Activated CD4-positive, alpha-beta T cell treated with anti-CD3 and anti-CD28 coated beads for 48 hours (primary cell): ENCODE measurements at regions not wholly inside any gene's neighbourhood (a gene's known extent, or its start where the extent isn't known, plus 50 kb on each side); places are given as distances from the start of the nearest gene placed in this dataset.
"Not testable (repeated sequence)": the region's sequence is repeated elsewhere in the genome, so short reads cannot be mapped to it uniquely, and the experiment has no call there.

Source experiments
- DNase-seq: peaks from one replicate; pipeline ENCODE4 v3.0.0-alpha.2; 2020

DNA sequence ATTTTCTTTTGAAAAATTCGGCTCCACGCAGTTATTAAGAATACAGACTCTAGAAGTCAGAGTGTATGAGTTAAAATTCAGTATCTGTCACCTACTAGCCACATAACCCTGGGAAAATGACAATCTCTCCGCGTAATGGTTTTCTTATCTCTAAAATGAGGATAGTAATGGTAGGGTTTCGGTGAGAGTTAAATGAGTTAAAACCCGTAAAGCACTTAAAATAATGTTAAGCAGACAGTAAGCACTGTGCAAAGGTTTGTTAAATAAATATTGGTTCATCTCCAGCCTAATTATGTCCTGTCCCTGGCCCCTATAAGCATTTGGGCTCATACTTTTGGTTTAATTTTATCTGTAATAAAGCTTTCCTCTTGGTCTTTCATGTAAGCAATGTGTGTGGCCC, 350.8 kb upstream of the GRIA3 start:
- no peak for DNase-seq

GRCh38 chrX:122835886-122836285, 348.2 kb upstream of the GRIA3 start:
- no peak for DNase-seq

DNA sequence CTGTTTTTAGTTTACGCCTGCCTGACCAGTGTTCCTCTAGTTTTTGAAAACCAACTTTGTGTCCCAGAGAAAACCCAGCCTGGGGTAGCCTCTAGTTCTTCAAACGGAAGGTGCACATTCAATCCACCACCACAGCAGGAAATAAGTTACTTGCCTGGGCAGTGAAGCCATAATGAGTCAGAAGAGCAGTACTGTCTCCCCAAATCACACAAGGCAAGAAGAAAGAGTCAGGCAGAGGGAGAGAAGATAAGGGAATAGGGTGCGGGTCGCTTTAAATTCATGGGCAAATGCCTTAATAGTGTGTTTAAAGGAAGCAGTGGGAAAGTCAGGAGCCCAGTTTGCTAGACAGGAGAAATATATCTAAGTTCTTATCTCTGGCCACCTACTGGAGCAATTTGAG, 333.8 kb upstream of the GRIA3 start:
- no peak for DNase-seq

DNA sequence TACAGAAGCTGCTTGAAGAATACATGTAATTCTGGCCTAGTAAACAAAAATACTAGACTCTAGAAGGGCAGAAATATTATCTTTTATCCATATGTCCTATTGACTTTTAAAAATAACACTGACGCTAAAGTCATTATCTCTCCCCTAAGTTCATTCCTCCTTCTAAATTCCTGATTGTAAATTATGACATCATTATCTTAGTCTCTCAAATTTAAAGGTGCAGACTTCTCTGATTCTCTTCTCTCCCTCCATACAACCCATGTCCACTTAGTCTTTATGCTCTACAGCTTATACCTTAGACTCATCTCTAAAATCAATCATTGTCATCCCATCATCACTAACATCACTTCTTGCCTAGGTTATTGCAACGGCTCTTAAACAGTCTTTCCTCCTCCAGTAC, 327.9 kb upstream of the GRIA3 start:
- DNase-seq: no peak

- no peak for DNase-seq
These were observed 326.3 kb upstream of the GRIA3 start for GRCh38 chrX:122857734-122858133.

DNA sequence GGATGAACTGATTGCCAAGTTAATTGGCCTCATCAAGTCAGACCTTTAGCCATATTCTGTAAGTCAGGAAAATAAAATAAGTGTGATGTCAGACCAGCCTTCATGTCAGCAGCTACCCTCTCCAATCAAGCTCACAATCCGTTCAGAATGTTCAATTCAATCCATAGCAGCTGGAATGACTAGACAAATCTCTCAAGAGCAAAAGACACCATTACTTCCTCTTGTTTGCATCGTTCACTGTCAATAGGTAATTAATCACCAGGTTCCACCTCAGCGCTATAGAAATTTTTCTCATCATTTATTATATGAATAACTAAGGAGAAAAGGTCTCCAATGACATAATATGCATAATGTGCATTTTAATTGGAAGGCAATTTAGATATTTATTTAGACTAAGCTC, 321.0 kb upstream of the GRIA3 start:
- DNase-seq: no peak

GRCh38 chrX:122866532-122866931, 317.5 kb upstream of the GRIA3 start:
- no peak for DNase-seq

DNA sequence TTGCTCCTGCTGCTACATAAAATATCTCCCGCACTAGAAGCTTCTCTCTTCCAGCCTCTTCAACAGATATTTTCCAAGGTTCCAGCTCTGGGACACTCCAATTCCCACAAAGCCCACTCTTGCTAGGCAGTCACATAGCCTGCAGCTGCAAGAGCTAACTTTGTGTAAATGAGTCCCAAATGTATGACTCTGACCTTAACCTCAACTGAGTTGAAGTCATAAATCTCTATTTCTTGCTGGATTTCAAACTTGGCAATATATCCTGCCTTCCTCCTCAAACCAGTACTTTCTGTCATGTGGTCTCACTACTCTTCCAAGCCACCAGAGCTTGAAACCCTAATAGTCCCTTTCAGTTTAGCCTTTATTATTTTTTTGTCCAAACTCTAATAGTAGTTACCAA, 315.4 kb upstream of the GRIA3 start:
- DNase-seq: no peak

GRCh38 chrX:122869171-122869570, 314.9 kb upstream of the GRIA3 start:
- no peak for DNase-seq

DNA sequence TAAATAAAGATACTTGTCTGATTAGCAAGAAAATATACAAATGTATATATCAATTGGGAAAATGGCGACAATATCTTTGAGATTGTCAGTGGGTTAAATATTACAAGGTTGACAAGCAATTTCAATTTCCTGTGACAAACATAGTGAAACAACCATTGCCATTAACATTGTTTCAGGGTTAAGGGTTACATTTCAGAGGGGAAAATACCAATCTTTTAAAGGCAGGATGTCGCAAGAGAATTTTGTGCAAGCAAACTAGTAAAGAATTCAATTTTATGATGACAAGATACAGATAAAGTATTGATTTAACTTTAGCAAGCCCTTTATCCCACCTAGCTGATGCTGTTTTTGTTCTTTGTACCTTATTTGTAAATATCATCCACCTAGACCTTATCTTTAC, 305.8 kb upstream of the GRIA3 start:
- no peak for DNase-seq

DNA sequence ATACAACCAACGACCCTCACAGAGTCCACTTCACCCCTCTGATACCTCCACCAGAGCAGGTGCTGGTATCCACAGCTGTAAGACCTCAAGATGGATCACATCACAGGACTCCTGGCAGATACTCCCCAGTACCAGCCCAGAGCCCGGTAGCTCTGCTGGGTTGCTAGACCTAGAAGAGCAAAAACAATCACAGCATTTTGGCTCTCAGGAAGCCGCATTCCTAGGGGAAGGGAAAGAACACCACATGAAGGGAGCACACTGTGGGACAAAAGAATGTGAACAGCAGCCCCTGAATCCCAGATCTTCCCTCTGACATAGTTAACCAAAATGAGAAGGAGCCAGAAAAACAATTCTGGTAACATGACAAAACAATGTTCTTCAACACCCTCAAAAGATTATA, 303.1 kb upstream of the GRIA3 start:
- no peak for DNase-seq

DNA sequence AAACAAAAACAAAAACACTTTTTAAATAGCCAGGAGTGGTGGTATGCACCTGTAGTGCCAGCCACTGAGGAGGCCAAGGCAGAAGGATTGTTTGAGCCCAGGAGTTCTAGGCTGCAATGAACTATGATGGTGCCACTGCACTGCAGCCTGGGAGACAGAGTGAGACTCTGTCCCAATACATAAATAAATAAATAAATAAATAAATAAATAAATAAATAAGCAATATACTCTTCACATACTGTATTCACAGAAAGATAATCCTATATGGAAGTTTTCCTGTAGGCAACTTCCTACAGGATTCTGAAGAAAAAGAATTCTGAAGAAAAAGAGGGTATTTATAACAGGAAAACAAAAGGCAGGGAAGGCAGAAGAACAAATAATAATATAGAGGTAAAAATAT, 293.3 kb upstream of the GRIA3 start:
- no peak for DNase-seq

GRCh38 chrX:122906726-122907125, 277.4 kb upstream of the GRIA3 start:
- no peak for DNase-seq

DNA sequence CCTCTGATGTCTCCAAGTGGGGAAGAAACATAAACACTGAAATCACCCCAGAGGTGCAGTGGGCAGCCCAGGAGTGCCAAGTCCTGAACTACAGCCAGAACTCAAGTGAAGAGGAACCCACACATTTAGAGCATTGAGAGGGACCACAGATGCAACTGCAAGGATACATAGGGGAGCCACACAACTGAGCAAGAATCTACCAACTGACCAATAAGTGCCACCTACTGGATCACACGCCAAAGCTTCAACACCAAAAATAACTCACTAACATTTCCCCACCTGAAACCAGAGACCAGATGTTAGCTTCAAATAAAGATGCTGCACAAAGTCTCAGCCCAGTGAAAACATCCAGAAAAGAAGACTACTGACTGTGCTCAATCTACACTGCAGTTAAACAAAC, 276.7 kb upstream of the GRIA3 start:
- DNase-seq: no peak

GRCh38 chrX:122910697-122911096, 273.4 kb upstream of the GRIA3 start:
- DNase-seq: no peak

GRCh38 chrX:122913134-122913533, 270.9 kb upstream of the GRIA3 start:
- DNase-seq: no peak

- no peak for DNase-seq
These were observed 270.3 kb upstream of the GRIA3 start for GRCh38 chrX:122913764-122914163.

DNA sequence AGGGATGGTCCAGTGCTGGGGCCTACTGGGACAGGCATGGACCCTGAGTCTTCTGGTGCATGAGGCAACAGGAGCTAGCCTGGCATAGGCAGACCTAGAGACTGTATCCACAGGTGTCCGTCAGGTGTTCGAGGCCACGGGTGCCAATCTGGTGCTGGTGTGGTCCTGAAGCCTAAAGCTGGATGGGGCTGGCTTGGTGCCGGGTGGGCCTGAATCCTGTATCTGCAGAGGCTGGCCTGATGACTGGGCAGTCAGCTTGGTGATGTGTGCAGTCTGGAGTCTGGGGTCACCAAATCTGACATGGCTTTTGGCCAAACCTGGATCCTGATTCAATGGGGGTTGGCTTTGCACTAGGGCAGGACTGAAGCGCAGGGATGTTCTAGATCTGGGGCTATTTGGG, 269.8 kb upstream of the GRIA3 start:
- no peak for DNase-seq

DNA sequence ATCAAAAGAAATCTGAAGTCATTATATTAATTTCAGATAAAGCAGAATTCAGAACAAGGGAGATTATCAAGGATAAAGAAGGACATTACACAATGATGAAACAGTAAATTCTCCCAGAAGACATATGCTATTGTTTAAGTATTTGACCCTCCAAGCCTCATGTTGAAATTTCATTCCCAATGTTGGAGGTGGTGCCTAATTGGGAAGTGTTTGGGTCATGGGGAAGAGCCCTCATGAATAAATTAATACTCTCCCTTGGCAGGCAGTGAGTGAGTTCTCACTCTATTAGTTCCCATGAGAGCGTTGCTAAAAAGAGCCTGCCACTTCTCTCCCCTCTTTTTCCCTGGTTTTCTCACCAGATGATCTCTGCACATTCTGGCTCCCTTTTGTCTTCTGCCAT, 249.9 kb upstream of the GRIA3 start:
- no peak for DNase-seq

DNA sequence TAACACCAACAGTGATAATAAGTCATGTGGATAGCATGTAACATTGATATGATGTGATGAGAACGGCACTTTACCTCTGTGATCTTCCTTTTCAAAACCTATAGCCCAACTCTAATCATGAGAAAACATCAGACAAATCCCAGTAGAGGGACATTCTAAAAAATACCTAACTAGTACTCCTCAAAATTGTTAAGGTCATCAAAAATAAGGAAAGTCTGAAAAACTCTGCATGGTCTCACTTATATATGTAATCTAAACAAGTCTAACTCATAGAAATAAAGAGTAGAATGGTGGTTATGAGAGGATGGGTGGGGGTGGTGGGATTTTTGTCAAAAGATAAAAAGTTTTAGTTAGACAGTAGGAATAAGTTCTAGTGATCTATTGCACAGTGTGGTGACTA, 243.9 kb upstream of the GRIA3 start:
- DNase-seq: no peak

DNA sequence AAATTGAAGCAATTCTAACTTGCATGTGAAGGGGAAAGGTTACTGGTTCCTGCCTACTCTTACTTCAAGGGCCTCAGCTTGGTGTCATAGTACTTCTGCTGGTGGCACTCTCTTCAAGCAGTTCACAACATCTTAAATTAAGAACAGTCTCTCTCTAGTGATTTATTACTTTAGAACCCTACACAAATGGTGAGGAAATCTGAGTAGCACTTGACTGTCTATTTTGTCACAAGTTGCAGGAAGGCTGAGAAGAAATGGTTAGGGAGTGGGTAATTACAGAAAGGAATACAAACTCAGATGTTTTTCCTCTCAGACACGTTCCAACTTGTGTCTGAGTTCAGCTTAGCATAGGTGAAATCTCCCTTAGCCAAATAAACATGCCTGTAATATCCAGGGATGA, 242.3 kb upstream of the GRIA3 start:
- no peak for DNase-seq

DNA sequence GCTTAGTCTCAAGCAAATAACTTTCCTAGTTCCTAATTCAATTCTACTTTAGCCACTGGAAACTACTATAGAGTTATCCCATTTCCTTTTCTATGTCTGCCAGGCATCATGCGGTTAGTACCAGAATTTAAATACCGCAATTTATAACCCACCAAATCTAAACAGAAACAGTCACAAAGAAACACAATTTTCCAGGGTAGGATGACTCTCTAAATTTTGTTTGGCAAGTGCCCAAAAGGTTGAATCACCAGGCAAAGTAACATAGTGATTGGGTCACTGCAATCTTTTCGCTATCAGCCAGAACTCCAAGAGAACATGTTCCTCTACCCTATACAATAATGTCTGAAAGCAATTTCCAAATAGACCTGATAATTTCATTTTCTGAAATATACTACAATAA, 240.2 kb upstream of the GRIA3 start:
- DNase-seq: no peak

GRCh38 chrX:122945328-122945727, 238.8 kb upstream of the GRIA3 start:
- DNase-seq: no peak

- DNase-seq: no peak
These were observed 211.5 kb upstream of the GRIA3 start for GRCh38 chrX:122972604-122973003.

DNA sequence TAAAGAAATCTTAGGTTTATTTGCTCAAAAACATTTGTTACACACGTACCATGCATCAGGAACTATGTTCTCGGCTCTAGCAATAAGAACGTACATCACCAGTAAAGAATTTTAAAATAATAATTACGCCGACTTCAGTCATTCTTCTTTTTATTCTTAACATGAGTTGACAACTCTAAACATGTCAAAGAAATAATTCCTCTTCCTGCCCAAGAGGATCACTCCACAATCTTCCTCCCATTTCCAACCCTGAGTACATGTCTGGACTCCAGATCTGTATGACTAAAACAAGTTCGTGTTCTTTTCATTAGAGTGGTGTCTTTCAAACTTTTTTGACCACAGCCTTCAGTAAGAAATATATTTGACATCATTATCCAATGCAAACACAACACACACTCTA, 201.6 kb upstream of the GRIA3 start:
- DNase-seq: no peak

- DNase-seq: not testable (repeated sequence)
These were observed 181.2 kb upstream of the GRIA3 start for GRCh38 chrX:123002844-123003243.
